Osteoblast (primary cell): ENCODE measurements at regions not wholly inside any gene's neighbourhood (a gene's known extent, or its start where the extent isn't known, plus 50 kb on each side); places are given as distances from the start of the nearest gene placed in this dataset.

Source experiments
- DNase-seq: peaks from one replicate; pipeline ENCODE4 v3.0.0; 2011; ENCODE audit warnings: low spot score, mixed read lengths; ENCODE audit not compliant: insufficient read length; ENCODE audit errors: missing footprints
- H2AFZ ChIP-seq: 2 replicates; pipeline ENCODE4 v1.6.0; 2011; ENCODE audit warnings: mild to moderate bottlenecking, low read length
- H3K27ac ChIP-seq: 2 replicates; pipeline ENCODE4 v1.5.1; 2011; ENCODE audit warnings: mild to moderate bottlenecking, low read depth, low read length, moderate library complexity
- H3K27me3 ChIP-seq: 2 replicates; pipeline ENCODE4 v1.6.0; 2012; ENCODE audit warnings: mild to moderate bottlenecking, control low read depth, inconsistent platforms, low read length, moderate library complexity; ENCODE audit not compliant: insufficient read depth
- H3K36me3 ChIP-seq: 2 replicates; pipeline ENCODE4 v1.5.1; 2011; ENCODE audit warnings: mild to moderate bottlenecking, low read length, control low read depth, moderate library complexity; ENCODE audit not compliant: insufficient read depth
- H3K4me1 ChIP-seq: 2 replicates; pipeline ENCODE4 v1.5.1; 2011; ENCODE audit warnings: mild to moderate bottlenecking, low read length, control low read depth, moderate library complexity; ENCODE audit not compliant: insufficient read depth
- H3K4me2 ChIP-seq: 2 replicates; pipeline ENCODE4 v1.6.0; 2011; ENCODE audit warnings: mild to moderate bottlenecking, low read length; ENCODE audit not compliant: insufficient read depth
- H3K4me3 ChIP-seq: fragments of 200-600 bp; sonication (generic); 3 replicates; pipeline ENCODE4 v1.5.1; 2012; ENCODE audit warnings: mild to moderate bottlenecking, low read length, inconsistent platforms; ENCODE audit not compliant: insufficient read depth
- H3K79me2 ChIP-seq: 2 replicates; pipeline ENCODE4 v1.6.0; 2012; ENCODE audit warnings: mild to moderate bottlenecking, low read length, control low read depth, inconsistent platforms; ENCODE audit not compliant: insufficient read depth
- H3K9me3 ChIP-seq: 2 replicates; pipeline ENCODE4 v1.5.1; 2011; ENCODE audit warnings: low read depth, low read length, control low read depth
- H4K20me1 ChIP-seq: 2 replicates; pipeline ENCODE4 v1.6.0; 2012; ENCODE audit warnings: mild to moderate bottlenecking, low read length, control low read depth; ENCODE audit not compliant: insufficient read depth
- CTCF ChIP-seq: IDR thresholded peaks from 2 replicates; pipeline ENCODE4 v1.5.1; 2011; ENCODE audit warnings: mild to moderate bottlenecking, low read depth, low read length, moderate library complexity; ENCODE audit errors: extremely low read depth

GRCh38 chr4:19104176-19104575 lies 1082.6 kb upstream of the LCORL start:
- Histone ChIP-seq H4K20me1 (no peaks in the 10 kb centered on the region), H3K27ac (no peak overlapping the region), H2AFZ (no peak overlapping the region), H3K27me3 (no peaks in the 10 kb centered on the region), H3K79me2 (no peaks in the 10 kb centered on the region), H3K4me1 (no peaks in the 10 kb centered on the region), H3K36me3 (no peaks in the 10 kb centered on the region), H3K9me3 (no peaks in the 10 kb centered on the region), H3K4me3 (no peak overlapping the region), H3K4me2 (no peak overlapping the region)
- DNase-seq: no peak
- TF ChIP-seq CTCF: no peak

DNA sequence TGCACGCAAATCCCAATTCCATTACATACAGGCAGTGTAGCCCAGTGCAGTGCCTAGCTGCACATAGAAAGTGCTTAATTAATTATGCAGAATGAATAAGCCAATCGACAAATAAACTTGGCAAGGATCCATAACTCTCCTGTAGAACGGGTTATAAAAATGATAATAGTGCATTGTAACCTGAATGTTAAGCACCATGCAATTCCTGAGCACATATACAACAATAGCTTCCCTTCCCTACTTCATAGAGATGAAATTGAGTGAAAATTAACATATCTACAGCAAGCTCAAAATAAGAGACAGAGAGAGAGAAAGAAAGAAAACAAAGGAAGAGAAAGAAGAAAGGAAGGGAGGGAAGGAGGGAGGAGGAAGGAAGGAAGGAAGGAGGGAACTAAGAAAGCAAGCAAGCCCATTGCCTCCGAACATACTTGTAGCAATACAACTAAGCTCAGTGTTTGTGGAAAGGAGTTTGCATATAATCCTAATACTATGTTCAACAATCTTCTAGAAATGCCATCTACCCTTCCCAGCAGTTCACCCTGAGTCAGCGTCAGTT lies 1074.0 kb upstream of the LCORL start:
- Histone ChIP-seq H3K36me3 (no peaks in the 10 kb centered on the region), H3K4me1 (no peaks in the 10 kb centered on the region), H3K79me2 (no peaks in the 10 kb centered on the region), H4K20me1 (no peaks in the 10 kb centered on the region), H3K27me3 (no peaks in the 10 kb centered on the region), H3K27ac (no peak overlapping the region), H2AFZ (no peak overlapping the region), H3K4me3 (no peak overlapping the region), H3K4me2 (no peak overlapping the region), H3K9me3 (no peaks in the 10 kb centered on the region)
- DNase-seq: no peak
- TF ChIP-seq CTCF: no peak

- H3K4me2 ChIP-seq: no peak overlapping the region
- no peaks in the 10 kb centered on the region for H3K27me3 ChIP-seq
- no peak for TF ChIP-seq CTCF
- H3K36me3 ChIP-seq: no peaks in the 10 kb centered on the region
- H3K4me1 ChIP-seq: no peaks in the 10 kb centered on the region
- no peak overlapping the region for H2AFZ ChIP-seq
- no peaks in the 10 kb centered on the region for H3K79me2 ChIP-seq
- H3K4me3 ChIP-seq: no peak overlapping the region
- H4K20me1 ChIP-seq: no peaks in the 10 kb centered on the region
- no peak overlapping the region for H3K27ac ChIP-seq
- H3K9me3 ChIP-seq: no peaks in the 10 kb centered on the region
- no peak for DNase-seq
Measured at GRCh38 chr4:19093951-19094350, 1072.4 kb upstream of the LCORL start.

- no peak for TF ChIP-seq CTCF
- Histone ChIP-seq H3K79me2 (no peaks in the 10 kb centered on the region), H3K4me3 (no peak overlapping the region), H3K27ac (no peak overlapping the region), H3K27me3 (no peaks in the 10 kb centered on the region), H4K20me1 (no peaks in the 10 kb centered on the region), H3K36me3 (no peaks in the 10 kb centered on the region), H3K9me3 (no peaks in the 10 kb centered on the region), H3K4me2 (no peak overlapping the region), H2AFZ (no peak overlapping the region), H3K4me1 (no peaks in the 10 kb centered on the region)
- DNase-seq: no peak
Measured at GRCh38 chr4:19092797-19093196, 1071.2 kb upstream of the LCORL start.
